IMR-90 (cell line): ENCODE measurements at regions not wholly inside any gene's neighbourhood (a gene's known extent, or its start where the extent isn't known, plus 50 kb on each side); places are given as distances from the start of the nearest gene placed in this dataset.

ENCODE experiments used
- ATAC-seq: fragments of 200-7000 bp; cut with Tn5 transposase; 2 replicates; pipeline ENCODE4 v1.9.1; 2020; ENCODE audit warnings: low read depth, mild to moderate bottlenecking, moderate library complexity
- BruUV-seq: library from RNA; stranded (reverse); fragments of 400-500 nt; replicated peaks from 2 replicates; lab custom pipeline; 2021; lab: Mats Ljungman, UMichigan
- CTCF ChIA-PET: fragments of 300-600 bp; formaldehyde crosslinking; extraction: SDS; loops from one replicate; lab custom pipeline; 2021; ENCODE audit warnings: antibody characterized with exemption; lab: Yijun Ruan, JAX
- POLR2A ChIA-PET: fragments of 300-600 bp; sonication (Branson Sonifier 250); formaldehyde crosslinking; loops from one replicate; lab custom pipeline; 2022; ENCODE audit warnings: antibody characterized with exemption; ENCODE audit not compliant: unreplicated experiment; lab: Charles Lee
- DNase-seq: peaks from one replicate; pipeline ENCODE4 v3.0.0; 2013
- H2AFZ ChIP-seq: replicated peaks from 2 replicates; pipeline ENCODE3; 2013; ENCODE audit warnings: low read length, mild to moderate bottlenecking; ENCODE audit not compliant: poor library complexity
- H2AK5ac ChIP-seq: 2 replicates; pipeline ENCODE4 v1.6.1; 2013; ENCODE audit warnings: low read depth, low read length, inconsistent platforms
- H2AK9ac ChIP-seq: replicated peaks from 2 replicates; pipeline ENCODE3; 2013; ENCODE audit warnings: mild to moderate bottlenecking, low read depth, low read length, moderate library complexity; ENCODE audit not compliant: poor library complexity
- H2BK120ac ChIP-seq: 2 replicates; pipeline ENCODE4 v1.6.1; 2013; ENCODE audit warnings: low read depth, low read length, inconsistent platforms
- H2BK15ac ChIP-seq: 3 replicates; pipeline ENCODE4 v1.6.1; 2013; ENCODE audit warnings: low read depth, low read length, inconsistent platforms
- H2BK20ac ChIP-seq: 2 replicates; pipeline ENCODE4 v1.6.1; 2013; ENCODE audit warnings: low read depth, mild to moderate bottlenecking, inconsistent platforms, low read length, moderate library complexity
- H2BK5ac ChIP-seq: 2 replicates; pipeline ENCODE4 v1.6.1; 2013; ENCODE audit warnings: mild to moderate bottlenecking, low read depth, low read length, inconsistent platforms; ENCODE audit not compliant: poor library complexity, severe bottlenecking
- H3K14ac ChIP-seq: replicated peaks from 2 replicates; pipeline ENCODE4 v1.6.1; 2013; ENCODE audit warnings: low read depth, low read length, inconsistent platforms
- H3K18ac ChIP-seq: 2 replicates; pipeline ENCODE4 v1.6.1; 2013; ENCODE audit warnings: low read depth, low read length, control low read depth
- H3K23ac ChIP-seq: 2 replicates; pipeline ENCODE4 v1.6.1; 2013; ENCODE audit warnings: low read depth, low read length, inconsistent platforms
- H3K27ac ChIP-seq: 2 replicates; pipeline ENCODE4 v1.5.1; 2013; ENCODE audit warnings: mild to moderate bottlenecking, control low read depth, low read length; ENCODE audit not compliant: insufficient read depth
- H3K27me3 ChIP-seq: 2 replicates; pipeline ENCODE4 v1.6.1; 2013; ENCODE audit warnings: low read length; ENCODE audit not compliant: control insufficient read depth, insufficient read depth
- H3K36me3 ChIP-seq: 2 replicates; pipeline ENCODE4 v1.6.1; 2013; ENCODE audit warnings: low read length, mixed read lengths; ENCODE audit not compliant: control insufficient read depth, insufficient read depth
- H3K4ac ChIP-seq: 2 replicates; pipeline ENCODE4 v1.6.1; 2013; ENCODE audit warnings: low read depth, low read length, inconsistent platforms
- H3K4me1 ChIP-seq: 2 replicates; pipeline ENCODE4 v1.6.1; 2013; ENCODE audit warnings: low read length, mixed read lengths; ENCODE audit not compliant: control insufficient read depth, insufficient read depth
- H3K4me2 ChIP-seq: 2 replicates; pipeline ENCODE4 v1.6.1; 2013; ENCODE audit warnings: low read depth, mild to moderate bottlenecking, control low read depth, low read length, moderate library complexity
- H3K4me3 ChIP-seq: 2 replicates; pipeline ENCODE4 v1.5.1; 2013; ENCODE audit warnings: low read depth, mild to moderate bottlenecking, control low read depth, low read length, moderate library complexity; ENCODE audit not compliant: insufficient read depth
- H3K56ac ChIP-seq: 2 replicates; pipeline ENCODE4 v1.6.1; 2013; ENCODE audit warnings: low read length, inconsistent platforms; ENCODE audit not compliant: insufficient read depth; ENCODE audit errors: extremely low read depth
- H3K79me1 ChIP-seq, 2 experiments: 2 replicates each; pipeline ENCODE4 v1.6.1; 2013; ENCODE audit warnings: low read length in 2 of 2, inconsistent platforms in 1 of 2, low read depth in 1 of 2
- H3K9ac ChIP-seq: 2 replicates; pipeline ENCODE4 v1.6.1; 2013; ENCODE audit warnings: low read depth, low read length, control low read depth
- H3K9me1 ChIP-seq: 2 replicates; pipeline ENCODE4 v1.6.1; 2013; ENCODE audit warnings: low read length, inconsistent platforms; ENCODE audit not compliant: insufficient read depth
- H3K9me3 ChIP-seq: 2 replicates; pipeline ENCODE4 v1.6.1; 2013; ENCODE audit warnings: low read length; ENCODE audit not compliant: control insufficient read depth, insufficient read depth
- H4K20me1 ChIP-seq: 2 replicates; pipeline ENCODE4 v1.6.1; 2013; ENCODE audit warnings: low read length, inconsistent platforms; ENCODE audit not compliant: insufficient read depth
- H4K5ac ChIP-seq: 2 replicates; pipeline ENCODE4 v1.6.1; 2013; ENCODE audit warnings: mild to moderate bottlenecking, low read depth, low read length, control low read depth
- H4K8ac ChIP-seq, 2 experiments: 2 replicates each; pipeline ENCODE4 v1.6.1; 2013; ENCODE audit warnings: low read depth in 2 of 2, low read length in 2 of 2, control low read depth in 1 of 2, inconsistent platforms in 1 of 2
- H4K91ac ChIP-seq: 2 replicates; pipeline ENCODE4 v1.6.1; 2013; ENCODE audit warnings: low read depth, low read length, inconsistent platforms; ENCODE audit not compliant: insufficient read depth
- MXI1 ChIP-seq: IDR thresholded peaks from 2 replicates; pipeline ENCODE4 v1.6.1; 2012; ENCODE audit warnings: low read depth, mild to moderate bottlenecking, low read length, moderate library complexity, borderline replicate concordance
- SMC3 ChIP-seq: fragments of 150-350 bp; IDR thresholded peaks from 2 replicates; pipeline ENCODE4 v1.6.1; 2016; ENCODE audit warnings: low read depth, mild to moderate bottlenecking, antibody characterized with exemption, low read length, moderate library complexity
- WGBS, 2 experiments: methylation state at CpG; one replicate each; pipeline versions ENCODE4 v1.1.5 to v1.1.7; 2013; ENCODE audit warnings: missing lambda C conversion rate in 2 of 2; ENCODE audit not compliant: insufficient read length in 1 of 2; ENCODE audit errors: extremely low coverage in 2 of 2; 5-methylcytosine and 5-hydroxymethylcytosine counted together
- dilution Hi-C: fragments of 300-500 bp; cut with HindIII; formaldehyde crosslinking; loops from one replicate; pipeline ENCODE4 v1.14.3; 2018; ENCODE audit warnings: low sequenced_read_pairs; ENCODE audit not compliant: unreplicated experiment
- in situ Hi-C: fragments of 300-500 bp; cut with MboI; formaldehyde crosslinking; loops from 3 replicates; pipeline ENCODE4 v1.14.3; 2019; ENCODE audit warnings: low sequenced_read_pairs, inconsistent platforms, mixed read lengths
- intact Hi-C: fragments of 100-400 bp; cut with micrococcal nuclease; formaldehyde crosslinking; loops from 2 replicates; pipeline ENCODE4 v1.10.0; 2022

- Histone ChIP-seq H3K4me3 (no peak overlapping the region), H4K91ac (peak overlapping the region; percentile 3; the same call in 1 of the 2 replicates), H2BK20ac (no peak overlapping the region), H2BK120ac (no peak overlapping the region), H3K4me2 (no peak overlapping the region), H3K18ac (peak overlapping the region; percentile 50), H3K4me1 (peaks cover 31% of the 10 kb centered on the region), H3K79me1 (peaks cover 53 to 87% of the 10 kb centered on the region in 2 experiments), H3K56ac (no peak overlapping the region), H3K9me3 (no peaks in the 10 kb centered on the region), H3K36me3 (no peaks in the 10 kb centered on the region), H2BK15ac (no peak overlapping the region), H3K14ac (0 out of 2 replicates have a peak overlapping the region, but pooled peaks have one; percentile 3), H2AK5ac (peak overlapping the region; percentile 35; the same call in 1 of the 2 replicates), H3K23ac (peak overlapping the region; percentile 32; the same call in 1 of the 2 replicates), H4K5ac (no peak overlapping the region), H3K27ac (no peak overlapping the region), H3K27me3 (no peaks in the 10 kb centered on the region), H2BK5ac (no peak overlapping the region), H4K8ac (no peak overlapping the region; a peak in 1 of 4 replicates), H3K9ac (no peak overlapping the region), H2AK9ac (no peak overlapping the region), H2AFZ (no peak overlapping the region), H3K9me1 (peaks cover 27% of the 10 kb centered on the region), H4K20me1 (peaks cover 23% of the 10 kb centered on the region; the same call in 1 of the 2 replicates), H3K4ac (peak overlapping the region; percentile 44; the same call in 1 of the 2 replicates)
- BruUV-seq, result no TSS peak
- WGBS, 2 experiments, result no CpG with 5 or more reads among the region's 4 CpGs
- ChIA-PET CTCF (no interaction called here), POLR2A (no interaction called here)
- dilution Hi-C loops (no loop called here), in situ Hi-C loops (no loop called here), intact Hi-C loops (no loop called here)
- no peak for DNase-seq
- peak; percentile 17; the same call in 1 of the 2 replicates for TF ChIP-seq MXI1
- no peak for TF ChIP-seq SMC3
- no peak for ATAC-seq
These were observed 127.2 kb upstream of the IL12A start for GRCh38 chr3:159861369-159861987.
